Fibroblast of lung (primary cell): ENCODE measurements at regions not wholly inside any gene's neighbourhood (a gene's known extent, or its start where the extent isn't known, plus 50 kb on each side); places are given as distances from the start of the nearest gene placed in this dataset.

ENCODE experiments used
- DNase-seq, 2 donors: peaks; one replicate each; pipeline versions ENCODE4 v3.0.0 to v3.0.0-alpha.2; 2010; ENCODE audit warnings: low read depth in 2 of 2
- H2AFZ ChIP-seq: 2 replicates; pipeline ENCODE4 v1.5.1; 2012; ENCODE audit warnings: low read length, control low read depth, inconsistent platforms
- H3K27ac ChIP-seq: 2 replicates; pipeline ENCODE4 v1.5.1; 2011; ENCODE audit warnings: low read length, control low read depth; ENCODE audit not compliant: insufficient read depth
- H3K27me3 ChIP-seq: 2 replicates; pipeline ENCODE4 v1.5.1; 2011; ENCODE audit warnings: mild to moderate bottlenecking, low read length; ENCODE audit not compliant: control insufficient read depth, insufficient read depth
- H3K36me3 ChIP-seq: 2 replicates; pipeline ENCODE4 v1.5.1; 2011; ENCODE audit warnings: low read length; ENCODE audit not compliant: control insufficient read depth, insufficient read depth
- H3K4me1 ChIP-seq: 2 replicates; pipeline ENCODE4 v1.5.1; 2011; ENCODE audit warnings: low read length; ENCODE audit not compliant: control insufficient read depth, insufficient read depth; ENCODE audit errors: extremely low read depth
- H3K4me2 ChIP-seq: 2 replicates; pipeline ENCODE4 v1.5.1; 2011; ENCODE audit warnings: low read length, control low read depth; ENCODE audit not compliant: insufficient read depth; ENCODE audit errors: extremely low read depth
- H3K4me3 ChIP-seq, 4 experiments: fragments of 200-600 bp in 1 of 4; sonication (generic) in 1 of 4; replicated peaks in 1 of 4; 2 replicates each; pipeline ENCODE4 v1.5.1; 2011 to 2016; ENCODE audit warnings: low read length in 4 of 4, low read depth in 3 of 4, mild to moderate bottlenecking in 3 of 4, control low read depth in 2 of 4, inconsistent platforms in 1 of 4, mixed read lengths in 1 of 4; ENCODE audit not compliant: insufficient read depth in 1 of 4; ENCODE audit errors: control extremely low read depth in 1 of 4
- H3K79me2 ChIP-seq: 2 replicates; pipeline ENCODE4 v1.5.1; 2012; ENCODE audit warnings: mild to moderate bottlenecking, low read length, inconsistent platforms; ENCODE audit not compliant: control insufficient read depth, insufficient read depth
- H3K9ac ChIP-seq: 2 replicates; pipeline ENCODE4 v1.5.1; 2011; ENCODE audit warnings: mild to moderate bottlenecking, low read length, control low read depth; ENCODE audit not compliant: insufficient read depth
- H3K9me3 ChIP-seq: 2 replicates; pipeline ENCODE4 v1.5.1; 2012; ENCODE audit warnings: low read depth, low read length; ENCODE audit not compliant: control insufficient read depth, insufficient read depth
- H4K20me1 ChIP-seq: 2 replicates; pipeline ENCODE4 v1.5.1; 2011; ENCODE audit warnings: low read length; ENCODE audit not compliant: control insufficient read depth, insufficient read depth; ENCODE audit errors: extremely low read depth
- EZH2 ChIP-seq: IDR thresholded peaks from 2 replicates; pipeline ENCODE4 v1.5.1; 2012; ENCODE audit warnings: low read length, control low read depth, mild to moderate bottlenecking; ENCODE audit errors: missing control alignments
- TF ChIP-seq, protein P1 (sequence below), 2 donors: IDR thresholded peaks in 1 of 2; conservative IDR thresholded peaks in 1 of 2; 1 replicate in 1 of 2; 2 replicates in 1 of 2; pipeline ENCODE4 v1.5.1; 2011 to 2012; ENCODE audit warnings: low read length in 2 of 2, control low read depth in 1 of 2, inconsistent platforms in 1 of 2, low read depth in 1 of 2, mild to moderate bottlenecking in 1 of 2

DNA sequence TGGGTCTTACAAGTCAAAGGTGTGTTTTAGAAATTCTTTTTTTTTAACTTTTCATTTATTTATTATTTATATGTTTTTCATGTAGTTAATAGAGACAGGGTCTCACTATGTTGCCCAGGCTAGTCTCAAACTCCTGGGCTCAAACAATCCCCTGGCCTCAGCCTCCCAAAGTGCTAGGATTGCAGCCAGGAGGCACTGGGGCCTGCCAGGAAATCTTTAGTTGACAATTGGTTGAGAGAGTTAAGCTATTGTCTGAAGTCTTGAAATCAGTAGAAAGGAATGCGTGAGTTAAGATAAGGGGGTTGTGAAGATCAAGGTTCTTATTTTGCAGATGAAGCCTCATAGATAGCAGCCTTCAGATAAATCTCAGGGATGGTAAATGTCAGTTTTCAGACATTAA, 245.4 kb upstream of the GALNT17 start:
- H3K79me2 ChIP-seq: no peaks in the 10 kb centered on the region
- H4K20me1 ChIP-seq: no peaks in the 10 kb centered on the region
- H3K9me3 ChIP-seq: no peaks in the 10 kb centered on the region
- no peak for DNase-seq
- no peaks in the 10 kb centered on the region for H3K27me3 ChIP-seq
- H3K9ac ChIP-seq: no peak overlapping the region
- H3K36me3 ChIP-seq: no peaks in the 10 kb centered on the region
- no peak overlapping the region for H2AFZ ChIP-seq
- H3K4me3 ChIP-seq: no peak overlapping the region
- no peaks in the 10 kb centered on the region for H3K4me1 ChIP-seq
- TF ChIP-seq EZH2: no peak
- TF ChIP-seq, protein P1, sequence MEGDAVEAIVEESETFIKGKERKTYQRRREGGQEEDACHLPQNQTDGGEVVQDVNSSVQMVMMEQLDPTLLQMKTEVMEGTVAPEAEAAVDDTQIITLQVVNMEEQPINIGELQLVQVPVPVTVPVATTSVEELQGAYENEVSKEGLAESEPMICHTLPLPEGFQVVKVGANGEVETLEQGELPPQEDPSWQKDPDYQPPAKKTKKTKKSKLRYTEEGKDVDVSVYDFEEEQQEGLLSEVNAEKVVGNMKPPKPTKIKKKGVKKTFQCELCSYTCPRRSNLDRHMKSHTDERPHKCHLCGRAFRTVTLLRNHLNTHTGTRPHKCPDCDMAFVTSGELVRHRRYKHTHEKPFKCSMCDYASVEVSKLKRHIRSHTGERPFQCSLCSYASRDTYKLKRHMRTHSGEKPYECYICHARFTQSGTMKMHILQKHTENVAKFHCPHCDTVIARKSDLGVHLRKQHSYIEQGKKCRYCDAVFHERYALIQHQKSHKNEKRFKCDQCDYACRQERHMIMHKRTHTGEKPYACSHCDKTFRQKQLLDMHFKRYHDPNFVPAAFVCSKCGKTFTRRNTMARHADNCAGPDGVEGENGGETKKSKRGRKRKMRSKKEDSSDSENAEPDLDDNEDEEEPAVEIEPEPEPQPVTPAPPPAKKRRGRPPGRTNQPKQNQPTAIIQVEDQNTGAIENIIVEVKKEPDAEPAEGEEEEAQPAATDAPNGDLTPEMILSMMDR (conservative IDR thresholded peaks at IDR 0.05 in 1 of 2, IDR thresholded peaks at IDR 0.05 in 1 of 2; ENCODE audit: low read depth in 1 of 2, low read length in 2 of 2): no peak
- no peak overlapping the region for H3K27ac ChIP-seq
- H3K4me2 ChIP-seq: no peak overlapping the region

DNA sequence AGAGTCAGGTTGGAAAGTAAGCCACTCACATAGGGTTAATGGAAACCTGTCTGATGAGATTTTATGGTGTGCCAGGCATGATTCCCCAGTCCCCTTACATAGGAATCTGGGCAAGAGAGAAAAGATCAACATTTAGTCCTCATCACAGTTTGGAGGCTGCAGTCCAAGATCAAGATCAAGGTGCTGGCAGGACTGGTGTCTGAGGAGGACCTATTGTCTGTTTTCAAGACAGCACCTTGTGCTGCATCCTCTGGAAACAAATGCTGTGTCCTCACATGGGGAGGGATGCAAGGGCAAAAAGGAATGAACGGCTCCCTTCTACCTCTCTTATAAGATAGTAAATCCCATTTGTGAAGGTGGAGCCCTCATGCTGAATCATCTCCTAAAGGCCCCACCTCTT, 244.8 kb upstream of the GALNT17 start:
- no peak for DNase-seq
- Histone ChIP-seq H3K27ac (no peak overlapping the region), H3K9ac (no peak overlapping the region), H3K4me1 (no peaks in the 10 kb centered on the region), H2AFZ (no peak overlapping the region), H3K4me2 (no peak overlapping the region), H3K36me3 (no peaks in the 10 kb centered on the region), H3K9me3 (no peaks in the 10 kb centered on the region), H3K79me2 (no peaks in the 10 kb centered on the region), H4K20me1 (no peaks in the 10 kb centered on the region), H3K27me3 (no peaks in the 10 kb centered on the region), H3K4me3 (no peak overlapping the region)
- TF ChIP-seq, protein P1 (conservative IDR thresholded peaks at IDR 0.05 in 1 of 2, IDR thresholded peaks at IDR 0.05 in 1 of 2; ENCODE audit: low read depth in 1 of 2, low read length in 2 of 2): no peak
- no peak for TF ChIP-seq EZH2

DNA sequence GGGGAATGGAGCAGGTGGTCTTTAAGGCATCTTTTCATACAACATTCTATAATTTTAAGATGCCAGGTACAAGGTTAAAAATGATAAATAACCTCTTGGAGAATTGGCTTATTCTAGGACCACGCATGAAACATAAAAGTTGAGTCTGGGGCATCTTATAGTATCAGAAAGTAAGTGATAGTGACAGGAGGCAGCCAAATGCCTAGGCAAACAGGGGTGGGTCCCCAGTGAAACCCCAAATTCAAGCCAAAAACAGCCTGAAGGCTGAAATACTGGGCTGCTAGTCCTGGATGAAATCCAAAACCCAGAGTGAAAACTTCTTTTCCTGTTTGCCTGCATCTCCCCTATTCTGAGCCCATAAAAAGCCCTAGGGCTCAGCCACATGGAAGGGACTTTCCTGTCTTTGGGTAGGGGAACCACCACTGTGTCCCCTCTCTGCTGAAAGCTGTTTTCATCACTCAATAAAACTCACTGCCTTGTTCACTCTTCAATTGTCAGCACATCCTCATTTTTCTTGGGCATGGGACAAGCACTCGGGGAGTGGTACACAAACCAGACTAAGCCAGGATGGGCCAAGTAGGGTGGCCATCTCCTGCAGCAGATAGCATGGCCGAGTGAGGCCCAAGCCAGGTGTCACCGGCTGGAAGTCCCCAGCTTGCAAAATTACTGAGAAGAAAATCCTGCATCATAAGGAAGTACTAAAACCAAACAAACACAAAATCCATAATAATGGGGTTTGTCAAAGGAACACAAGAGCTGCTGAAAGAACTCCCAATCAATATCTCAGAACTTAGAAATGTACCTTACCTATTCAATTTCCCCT, 241.6 kb upstream of the GALNT17 start:
- Histone ChIP-seq H3K27me3 (no peaks in the 10 kb centered on the region), H3K79me2 (no peaks in the 10 kb centered on the region), H3K9ac (no peak overlapping the region), H4K20me1 (no peaks in the 10 kb centered on the region), H3K4me1 (no peaks in the 10 kb centered on the region), H3K27ac (no peak overlapping the region), H3K4me2 (no peak overlapping the region), H3K9me3 (no peaks in the 10 kb centered on the region), H3K36me3 (no peaks in the 10 kb centered on the region), H3K4me3 (no peak overlapping the region), H2AFZ (no peak overlapping the region)
- no peak for TF ChIP-seq EZH2
- TF ChIP-seq, protein P1 (conservative IDR thresholded peaks at IDR 0.05 in 1 of 2, IDR thresholded peaks at IDR 0.05 in 1 of 2; ENCODE audit: low read depth in 1 of 2, low read length in 2 of 2): no peak
- DNase-seq: no peak
